AG09309 (cell line): ENCODE measurements at regions not wholly inside any gene's neighbourhood (a gene's known extent, or its start where the extent isn't known, plus 50 kb on each side); places are given as distances from the start of the nearest gene placed in this dataset.

Source experiments
- DNase-seq: peaks from one replicate; pipeline ENCODE4 v3.0.0-alpha.2; 2010; ENCODE audit warnings: low read depth
- H3K4me3 ChIP-seq: 2 replicates; pipeline ENCODE4 v1.5.1; 2011; ENCODE audit warnings: mild to moderate bottlenecking, low read depth, low read length, moderate library complexity; ENCODE audit not compliant: control insufficient read depth
- CTCF ChIP-seq: IDR thresholded peaks from 2 replicates; pipeline ENCODE4 v1.5.1; 2011; ENCODE audit warnings: mild to moderate bottlenecking, low read depth, low read length, inconsistent platforms; ENCODE audit not compliant: insufficient read depth, control insufficient read depth; ENCODE audit errors: missing control alignments

- no peak overlapping the region for H3K4me3 ChIP-seq
- TF ChIP-seq CTCF: no peak
- DNase-seq: no peak
These were observed 421.3 kb downstream of the PREX1 start for GRCh38 chr20:48406498-48406897.

- no peak overlapping the region for H3K4me3 ChIP-seq
- no peak for DNase-seq
- no peak for TF ChIP-seq CTCF
These were observed 421.9 kb downstream of the PREX1 start for GRCh38 chr20:48405909-48406308.

- no peak for DNase-seq
- no peak for TF ChIP-seq CTCF
- H3K4me3 ChIP-seq: no peak overlapping the region
These were observed 423.2 kb downstream of the PREX1 start for GRCh38 chr20:48404598-48404997.

- TF ChIP-seq CTCF: no peak
- no peak overlapping the region for H3K4me3 ChIP-seq
- no peak for DNase-seq
These were observed 424.5 kb downstream of the PREX1 start for GRCh38 chr20:48403167-48403761.

GRCh38 chr20:48401359-48401758 is 426.4 kb downstream of the PREX1 start:
- no peak overlapping the region for H3K4me3 ChIP-seq
- DNase-seq: no peak
- no peak for TF ChIP-seq CTCF

GRCh38 chr20:48400009-48400408 is 427.8 kb downstream of the PREX1 start:
- DNase-seq: no peak
- no peak overlapping the region for H3K4me3 ChIP-seq
- no peak for TF ChIP-seq CTCF
